GM19035 (cell line): ENCODE measurements at regions not wholly inside any gene's neighbourhood (a gene's known extent, or its start where the extent isn't known, plus 50 kb on each side); places are given as distances from the start of the nearest gene placed in this dataset.

ENCODE experiments used
- ATAC-seq: cut with Tn5 transposase; IDR thresholded peaks from one replicate; pipeline ENCODE4 v1.9.1; 2021; ENCODE audit not compliant: unreplicated experiment

- ATAC-seq: no peak
Measured at GRCh38 chr12:31783996-31784645, 55.3 kb upstream of the AMN1 start.

GRCh38 chr12:31783556-31783955, 54.7 kb upstream of the AMN1 start:
- no peak for ATAC-seq

GRCh38 chr12:31781894-31782540, 53.2 kb upstream of the AMN1 start:
- ATAC-seq: no peak

- no peak for ATAC-seq
Measured at GRCh38 chr12:31780096-31780495, 51.3 kb upstream of the AMN1 start.

GRCh38 chr12:31778687-31779086, 49.9 kb upstream of the AMN1 start:
- ATAC-seq: no peak
